BE2C (cell line): ENCODE measurements at regions not wholly inside any gene's neighbourhood (a gene's known extent, or its start where the extent isn't known, plus 50 kb on each side); places are given as distances from the start of the nearest gene placed in this dataset.
"Not testable (repeated sequence)": the region's sequence is repeated elsewhere in the genome, so short reads cannot be mapped to it uniquely, and the experiment has no call there.

Experiments
- DNase-seq: peaks from one replicate; pipeline ENCODE4 v3.0.0-alpha.2; 2020
- H3K27me3 ChIP-seq: fragments of 250-450 bp; sonication (Bioruptor Pico); 2 replicates; pipeline ENCODE4 v1.5.1; 2020; ENCODE audit warnings: mild to moderate bottlenecking
- H3K36me3 ChIP-seq: fragments of 250-450 bp; sonication (Bioruptor Pico); 2 replicates; pipeline ENCODE4 v1.5.1; 2020; ENCODE audit warnings: mild to moderate bottlenecking
- H3K4me1 ChIP-seq: fragments of 250-450 bp; sonication (Bioruptor Pico); 2 replicates; pipeline ENCODE4 v1.5.1; 2020
- H3K4me3 ChIP-seq: 2 replicates; pipeline ENCODE4 v1.5.1; 2011; ENCODE audit warnings: low read depth, low read length
- H3K9me3 ChIP-seq: fragments of 250-450 bp; sonication (Bioruptor Pico); 2 replicates; pipeline ENCODE4 v1.5.1; 2020
- CTCF ChIP-seq: IDR thresholded peaks from 2 replicates; pipeline ENCODE4 v1.5.1; 2012; ENCODE audit warnings: mild to moderate bottlenecking, low read depth, low read length

GRCh38 chr13:33678906-33679657, 138.9 kb upstream of the RFC3 start:
- no peaks in the 10 kb centered on the region for H3K27me3 ChIP-seq
- TF ChIP-seq CTCF: no peak
- H3K4me3 ChIP-seq: no peak overlapping the region
- peaks cover 5% of the 10 kb centered on the region for H3K4me1 ChIP-seq
- DNase-seq: peak; percentile 19
- H3K9me3 ChIP-seq: no peaks in the 10 kb centered on the region
- no peaks in the 10 kb centered on the region for H3K36me3 ChIP-seq

GRCh38 chr13:33679658-33680012, 138.3 kb upstream of the RFC3 start:
- no peak for DNase-seq
- no peak overlapping the region for H3K4me3 ChIP-seq
- TF ChIP-seq CTCF: no peak
- H3K4me1 ChIP-seq: peaks cover 5% of the 10 kb centered on the region
- H3K36me3 ChIP-seq: no peaks in the 10 kb centered on the region
- no peaks in the 10 kb centered on the region for H3K9me3 ChIP-seq
- H3K27me3 ChIP-seq: no peaks in the 10 kb centered on the region

- TF ChIP-seq CTCF: no peak
- Histone ChIP-seq H3K4me3 (no peak overlapping the region), H3K27me3 (no peaks in the 10 kb centered on the region)
Measured at GRCh38 chr13:33682020-33682564, 135.9 kb upstream of the RFC3 start.

GRCh38 chr13:33682646-33683045, 135.3 kb upstream of the RFC3 start:
- not testable (repeated sequence) for DNase-seq, H3K27me3 ChIP-seq, H3K9me3 ChIP-seq, H3K4me3 ChIP-seq, H3K36me3 ChIP-seq, H3K4me1 ChIP-seq

More at GRCh38 chr13:33682020-33682564, 135.9 kb upstream of the RFC3 start:
- no peaks in the 10 kb centered on the region for H3K36me3 ChIP-seq
- DNase-seq: no peak
- H3K4me1 ChIP-seq: peaks cover under 1% of the 10 kb centered on the region
- H3K9me3 ChIP-seq: no peaks in the 10 kb centered on the region

- Histone ChIP-seq H3K4me1 (no peaks in the 10 kb centered on the region; the same call in 1 of the 2 replicates), H3K36me3 (no peaks in the 10 kb centered on the region), H3K27me3 (no peaks in the 10 kb centered on the region), H3K9me3 (no peaks in the 10 kb centered on the region), H3K4me3 (no peak overlapping the region)
- TF ChIP-seq CTCF: no peak
- no peak for DNase-seq
Measured at GRCh38 chr13:33683376-33683775, 134.6 kb upstream of the RFC3 start.

GRCh38 chr13:33684874-33685273, 133.1 kb upstream of the RFC3 start:
- H3K4me3 ChIP-seq: no peak overlapping the region
- no peaks in the 10 kb centered on the region; the same call in 1 of the 2 replicates for H3K4me1 ChIP-seq
- TF ChIP-seq CTCF: no peak
- H3K36me3 ChIP-seq: no peaks in the 10 kb centered on the region
- DNase-seq: no peak
- no peaks in the 10 kb centered on the region for H3K27me3 ChIP-seq
- H3K9me3 ChIP-seq: no peaks in the 10 kb centered on the region
